ENCODE measurements at regions not wholly inside any gene's neighbourhood (a gene's known extent, or its start where the extent isn't known, plus 50 kb on each side); places are given as distances from the start of the nearest gene placed in this dataset.

- Histone ChIP-seq H3K4me1 (ENCODE audit: control insufficient read depth in 4 of 4, insufficient read depth in 4 of 4, low read length in 3 of 4) (no peaks in the 10 kb centered on the region), H3K9ac (ENCODE audit: low read depth in 1 of 2, low read length in 2 of 2) (no peak overlapping the region), H3K27ac (ENCODE audit: low read depth in 1 of 2, low read length in 2 of 2) (no peak overlapping the region), H3K27me3 (ENCODE audit: control insufficient read depth in 4 of 4, insufficient read depth in 4 of 4, low read length in 3 of 4) (no peaks in the 10 kb centered on the region), H3K4me3 (ENCODE audit: low read depth in 1 of 3, low read length in 3 of 3) (no peak overlapping the region), H3K9me3 (ENCODE audit: control insufficient read depth in 4 of 4, low read length in 3 of 4) (no peaks in the 10 kb centered on the region), H3K36me3 (ENCODE audit: control insufficient read depth in 4 of 4, insufficient read depth in 3 of 4, low read depth in 1 of 4, low read length in 3 of 4) (no peaks in the 10 kb centered on the region)
- 24% methylated on average over 1 of the region's 1 CpG for WGBS
- no peak for DNase-seq (ENCODE audit: low spot score)
- TF ChIP-seq YY1 (IDR thresholded peaks at IDR 0.05) = no peak
Measured at GRCh38 chr20:12371990-12372389, 454.3 kb downstream of the BTBD3 start.

GRCh38 chr20:12372557-12372956 lies 454.9 kb downstream of the BTBD3 start:
- H3K9me3 ChIP-seq (ENCODE audit: control insufficient read depth in 4 of 4, low read length in 3 of 4) = no peaks in the 10 kb centered on the region
- DNase-seq (ENCODE audit: low spot score) = no peak
- no peak overlapping the region for H3K4me3 ChIP-seq (ENCODE audit: low read depth in 1 of 3, low read length in 3 of 3)
- WGBS = 74% methylated on average over 1 of the region's 1 CpG
- no peak overlapping the region for H3K9ac ChIP-seq (ENCODE audit: low read depth in 1 of 2, low read length in 2 of 2)
- TF ChIP-seq JUND (IDR thresholded peaks at IDR 0.05) = no peak
- no peak overlapping the region for H3K27ac ChIP-seq (ENCODE audit: low read depth in 1 of 2, low read length in 2 of 2)
- no peaks in the 10 kb centered on the region for H3K4me1 ChIP-seq (ENCODE audit: control insufficient read depth in 4 of 4, insufficient read depth in 4 of 4, low read length in 3 of 4)
- no peaks in the 10 kb centered on the region for H3K27me3 ChIP-seq (ENCODE audit: control insufficient read depth in 4 of 4, insufficient read depth in 4 of 4, low read length in 3 of 4)
- H3K36me3 ChIP-seq (ENCODE audit: control insufficient read depth in 4 of 4, insufficient read depth in 3 of 4, low read depth in 1 of 4, low read length in 3 of 4) = no peaks in the 10 kb centered on the region

GRCh38 chr20:12375967-12376366 lies 458.3 kb downstream of the BTBD3 start:
- H3K36me3 ChIP-seq (ENCODE audit: control insufficient read depth in 4 of 4, insufficient read depth in 3 of 4, low read depth in 1 of 4, low read length in 3 of 4) = no peaks in the 10 kb centered on the region
- H3K27me3 ChIP-seq (ENCODE audit: control insufficient read depth in 4 of 4, insufficient read depth in 4 of 4, low read length in 3 of 4) = no peaks in the 10 kb centered on the region
- TF ChIP-seq JUND (IDR thresholded peaks at IDR 0.05) (no peak), RXRA (IDR thresholded peaks at IDR 0.05) (no peak), NR2F2 (IDR thresholded peaks at IDR 0.05) (no peak), ATF3 (IDR thresholded peaks at IDR 0.05) (no peak), REST (IDR thresholded peaks at IDR 0.05) (no peak), YY1 (IDR thresholded peaks at IDR 0.05) (no peak), HNF4A (conservative IDR thresholded peaks at IDR 0.05) (no peak), EGR1 (IDR thresholded peaks at IDR 0.05; ENCODE audit: low read depth in 2 of 2) (no peak), FOXA1 (IDR thresholded peaks at IDR 0.05) (no peak), RAD21 (IDR thresholded peaks at IDR 0.05) (no peak), FOXA2 (IDR thresholded peaks at IDR 0.05) (no peak), MAX (IDR thresholded peaks at IDR 0.05) (no peak), CTCF (IDR thresholded peaks at IDR 0.05; ENCODE audit: low read depth, low read length, missing input control) (no peak), TAF1 (conservative IDR thresholded peaks at IDR 0.05) (no peak), ZBTB33 (IDR thresholded peaks at IDR 0.05) (no peak), SP1 (IDR thresholded peaks at IDR 0.05) (no peak), HNF4G (IDR thresholded peaks at IDR 0.05) (no peak), GABPA (IDR thresholded peaks at IDR 0.05 in 1 of 2, conservative IDR thresholded peaks at IDR 0.05 in 1 of 2) (no peak)
- H3K9me3 ChIP-seq (ENCODE audit: control insufficient read depth in 4 of 4, low read length in 3 of 4) = no peaks in the 10 kb centered on the region
- DNase-seq (ENCODE audit: low spot score) = no peak
- H3K27ac ChIP-seq (ENCODE audit: low read depth in 1 of 2, low read length in 2 of 2) = no peak overlapping the region
- H3K9ac ChIP-seq (ENCODE audit: low read depth in 1 of 2, low read length in 2 of 2) = no peak overlapping the region
- no peak overlapping the region for H3K4me3 ChIP-seq (ENCODE audit: low read depth in 1 of 3, low read length in 3 of 3)
- no peaks in the 10 kb centered on the region for H3K4me1 ChIP-seq (ENCODE audit: control insufficient read depth in 4 of 4, insufficient read depth in 4 of 4, low read length in 3 of 4)
